ENCODE measurements at regions not wholly inside any gene's neighbourhood (a gene's known extent, or its start where the extent isn't known, plus 50 kb on each side); places are given as distances from the start of the nearest gene placed in this dataset.

- no peak for TF ChIP-seq CTCF (conservative IDR thresholded peaks at IDR 0.05; ENCODE audit: low read depth, low read length)
- no peak overlapping the region for H3K4me3 ChIP-seq (ENCODE audit: low read length)
- DNase-seq (ENCODE audit: low read depth) = no peak
These were observed 581.8 kb downstream of the EFNA5 start for GRCh38 chr5:107088907-107089306.

GRCh38 chr5:107085572-107085971 lies 585.2 kb downstream of the EFNA5 start:
- no peak for TF ChIP-seq CTCF (conservative IDR thresholded peaks at IDR 0.05; ENCODE audit: low read depth, low read length)
- no peak overlapping the region for H3K4me3 ChIP-seq (ENCODE audit: low read length)
- no peak for DNase-seq (ENCODE audit: low read depth)

- peak; percentile 86 for DNase-seq (ENCODE audit: low read depth)
- no peak overlapping the region for H3K4me3 ChIP-seq (ENCODE audit: low read length)
- TF ChIP-seq CTCF (conservative IDR thresholded peaks at IDR 0.05; ENCODE audit: low read depth, low read length) = no peak
These were observed 595.7 kb downstream of the EFNA5 start for GRCh38 chr5:107074996-107075395.

DNA sequence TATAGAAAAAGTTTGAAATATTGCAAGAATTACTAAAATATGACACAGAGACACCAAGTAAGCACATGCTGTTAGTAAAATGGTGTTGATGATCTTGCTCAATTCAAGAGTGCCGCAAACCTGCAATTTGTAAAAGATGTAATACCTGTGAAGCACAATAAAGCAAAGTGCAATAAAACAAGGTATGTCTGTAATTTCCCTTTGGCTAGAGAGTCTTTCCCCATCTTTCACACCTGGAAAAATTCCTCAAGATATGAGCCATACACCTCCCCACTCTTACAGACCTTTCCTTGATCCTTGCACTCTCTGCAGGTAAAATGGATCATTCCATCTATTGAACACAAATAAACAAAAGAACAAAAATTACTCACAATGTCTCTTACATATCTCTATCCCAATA lies 597.8 kb downstream of the EFNA5 start:
- H3K4me3 ChIP-seq (ENCODE audit: low read length) = no peak overlapping the region
- TF ChIP-seq CTCF (conservative IDR thresholded peaks at IDR 0.05; ENCODE audit: low read depth, low read length) = no peak
- DNase-seq (ENCODE audit: low read depth) = no peak

GRCh38 chr5:107072440-107072839 lies 598.3 kb downstream of the EFNA5 start:
- DNase-seq (ENCODE audit: low read depth) = no peak
- TF ChIP-seq CTCF (conservative IDR thresholded peaks at IDR 0.05; ENCODE audit: low read depth, low read length) = no peak
- H3K4me3 ChIP-seq (ENCODE audit: low read length) = no peak overlapping the region

DNA sequence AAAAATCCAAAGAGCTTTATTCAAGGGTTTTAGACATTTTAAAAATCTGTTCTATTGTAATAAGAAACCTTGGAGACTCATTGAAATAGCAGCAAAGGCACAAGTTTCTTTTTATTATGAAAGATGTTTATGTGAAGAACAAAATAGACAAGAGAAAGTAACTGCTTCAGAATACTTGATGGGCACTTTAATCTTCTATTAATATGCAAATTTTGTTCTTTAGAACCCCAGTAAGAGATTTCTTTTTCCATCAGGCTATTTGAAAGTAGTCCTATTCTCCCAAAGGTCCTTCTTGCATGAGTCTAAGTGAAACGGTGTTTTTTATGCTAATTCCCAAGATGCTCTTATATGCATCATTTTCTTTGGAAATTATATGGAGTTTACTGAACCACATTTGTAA lies 602.0 kb downstream of the EFNA5 start:
- no peak overlapping the region for H3K4me3 ChIP-seq (ENCODE audit: low read length)
- TF ChIP-seq CTCF (conservative IDR thresholded peaks at IDR 0.05; ENCODE audit: low read depth, low read length) = no peak
- no peak for DNase-seq (ENCODE audit: low read depth)

DNA sequence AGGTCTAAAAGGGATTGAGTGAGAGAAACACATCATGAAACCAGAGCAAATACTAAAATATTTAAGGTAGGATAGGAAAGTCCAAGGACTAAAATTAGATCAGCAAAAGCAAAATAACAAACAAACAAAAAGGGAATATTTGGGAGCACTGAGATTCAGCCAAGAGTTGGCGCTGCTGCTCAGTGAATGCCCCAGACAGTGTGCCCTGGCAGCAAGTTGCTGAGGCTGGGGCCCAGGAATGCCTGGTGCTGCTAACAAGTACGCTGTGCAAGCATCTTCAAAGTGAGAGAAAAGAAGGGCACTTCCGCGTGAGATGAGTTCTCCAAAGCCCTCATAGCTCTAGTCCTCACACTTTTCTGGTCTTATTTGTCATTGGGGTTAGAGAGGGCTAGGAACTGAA lies 603.3 kb downstream of the EFNA5 start:
- H3K4me3 ChIP-seq (ENCODE audit: low read length) = no peak overlapping the region
- no peak for TF ChIP-seq CTCF (conservative IDR thresholded peaks at IDR 0.05; ENCODE audit: low read depth, low read length)
- DNase-seq (ENCODE audit: low read depth) = no peak
